Epidermal melanocyte (primary cell): ENCODE measurements at regions not wholly inside any gene's neighbourhood (a gene's known extent, or its start where the extent isn't known, plus 50 kb on each side); places are given as distances from the start of the nearest gene placed in this dataset.

ENCODE experiments used
- DNase-seq: peaks from one replicate; pipeline ENCODE4 v3.0.0; 2011; ENCODE audit warnings: low spot score; ENCODE audit not compliant: insufficient read length

DNA sequence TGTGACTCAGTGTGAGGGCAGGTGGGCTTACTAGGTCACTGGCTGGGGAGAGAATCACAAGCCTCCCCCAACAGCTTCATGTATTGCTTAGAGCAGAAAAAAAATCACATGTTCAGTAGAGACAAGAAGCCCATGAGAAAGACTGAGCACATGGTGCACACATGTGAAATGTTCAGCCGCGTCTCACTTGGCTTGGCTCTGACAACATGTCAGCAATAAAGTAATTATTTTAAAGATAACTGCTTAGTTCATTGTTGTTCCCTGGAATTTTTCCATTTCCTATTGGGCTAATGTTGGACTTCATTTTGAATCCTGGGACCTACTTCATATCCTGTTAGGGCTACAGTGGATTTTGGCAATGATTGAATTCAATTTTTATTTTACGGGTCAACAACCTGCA lies 222.6 kb downstream of the C6orf118 start:
- DNase-seq = no peak

DNA sequence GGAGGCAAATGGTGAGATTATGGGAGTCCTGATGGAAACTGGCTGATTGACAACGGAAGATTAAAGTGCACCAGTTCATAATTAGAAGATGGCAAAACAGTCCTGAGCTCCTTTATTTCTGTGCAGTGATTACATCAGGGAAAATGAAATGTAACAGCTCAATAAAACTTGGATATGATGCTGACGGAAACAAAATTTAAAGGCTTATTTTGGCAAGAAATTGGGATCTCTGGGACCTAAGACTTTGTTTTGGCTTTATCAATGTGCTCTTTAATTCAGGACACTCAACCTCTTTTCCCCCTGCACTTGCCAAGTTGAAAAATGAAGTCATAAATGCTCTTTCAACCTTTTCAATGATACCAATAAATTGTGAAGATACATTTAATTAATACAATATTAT lies 226.8 kb downstream of the C6orf118 start:
- DNase-seq = no peak

- DNase-seq = no peak
These were observed 227.4 kb downstream of the C6orf118 start for GRCh38 chr6:165081944-165082532.

DNA sequence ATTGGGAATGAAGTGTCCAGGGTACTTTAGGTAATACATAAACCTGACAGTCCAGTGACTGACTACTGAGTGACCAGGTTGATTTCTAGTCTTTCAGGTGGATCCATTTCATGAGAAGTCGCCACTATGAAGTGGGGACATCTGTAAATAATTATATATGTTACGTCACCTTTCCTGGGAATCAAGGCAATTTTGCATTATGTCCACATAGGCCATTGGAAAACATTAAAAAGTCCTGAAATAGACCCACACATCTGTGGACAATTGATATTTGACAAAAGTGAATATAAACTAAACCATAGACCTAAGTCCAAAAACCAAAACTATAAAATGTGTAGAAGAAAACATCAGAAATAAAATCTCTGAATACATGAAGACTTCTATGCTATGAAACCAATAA lies 231.5 kb downstream of the C6orf118 start:
- no peak for DNase-seq

GRCh38 chr6:165071906-165072305 lies 237.5 kb downstream of the C6orf118 start:
- DNase-seq = no peak

GRCh38 chr6:165060720-165061119 lies 248.7 kb downstream of the C6orf118 start:
- DNase-seq = no peak

DNA sequence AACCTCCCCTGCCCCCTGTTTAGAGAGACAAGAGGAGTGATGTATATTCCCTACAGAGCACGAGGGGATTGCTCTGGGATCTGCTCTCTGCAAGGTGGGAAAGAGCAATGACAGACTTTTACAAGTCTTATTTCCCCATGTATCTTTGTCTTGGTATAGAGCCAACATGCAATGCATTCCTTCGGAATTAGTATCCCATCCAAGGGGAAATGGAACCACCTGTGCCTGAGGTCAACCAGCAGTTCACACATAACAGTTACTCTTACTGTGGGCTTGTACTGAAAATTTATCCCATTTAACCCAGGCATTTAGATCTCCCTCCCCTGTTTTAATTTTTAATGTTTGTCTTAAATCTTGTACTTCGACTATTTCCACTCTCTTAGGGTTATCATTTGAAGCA lies 250.4 kb downstream of the C6orf118 start:
- DNase-seq = no peak

- DNase-seq = no peak
These were observed 253.1 kb downstream of the C6orf118 start for GRCh38 chr6:165056292-165056691.

DNA sequence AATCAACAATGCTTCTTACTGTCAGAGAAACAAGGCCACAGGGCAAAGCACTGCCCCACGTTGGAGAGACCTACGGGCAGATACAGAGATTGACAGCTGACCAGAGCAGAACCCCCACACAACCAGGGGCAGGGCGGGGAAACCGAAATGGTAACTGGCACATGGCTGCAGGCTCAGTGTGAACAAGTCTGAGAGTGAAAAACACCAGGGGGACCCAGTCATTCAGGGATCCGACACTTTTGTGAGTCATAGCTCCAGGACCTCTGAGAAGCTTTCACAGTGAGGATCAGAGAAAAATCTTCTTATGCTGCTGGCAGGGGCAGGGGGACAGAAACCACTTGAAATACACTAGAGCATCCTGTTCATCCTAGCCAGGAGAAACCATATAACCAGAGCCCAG lies 254.2 kb downstream of the C6orf118 start:
- no peak for DNase-seq

GRCh38 chr6:165052561-165053480 lies 256.6 kb downstream of the C6orf118 start:
- no peak for DNase-seq

GRCh38 chr6:165049362-165049761 lies 260.0 kb downstream of the C6orf118 start:
- DNase-seq = no peak

DNA sequence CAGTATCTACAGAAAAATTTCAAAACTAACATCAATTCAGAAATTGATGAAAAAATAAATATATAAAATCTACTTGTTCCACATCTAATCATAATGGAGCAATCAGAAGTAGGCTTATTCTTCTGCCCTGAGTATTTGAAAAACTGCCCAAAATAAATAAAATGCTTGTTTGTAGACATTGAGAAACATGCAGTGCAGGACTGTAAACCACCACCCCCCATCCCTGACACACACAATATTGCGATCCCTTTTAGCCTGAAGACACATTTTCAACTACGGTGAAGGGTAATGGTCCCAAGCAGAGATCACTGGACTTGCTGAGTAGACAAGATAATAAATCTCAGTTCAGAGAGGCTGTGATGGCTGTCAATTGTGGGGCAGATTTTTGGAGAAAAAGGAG lies 261.5 kb downstream of the C6orf118 start:
- no peak for DNase-seq

DNA sequence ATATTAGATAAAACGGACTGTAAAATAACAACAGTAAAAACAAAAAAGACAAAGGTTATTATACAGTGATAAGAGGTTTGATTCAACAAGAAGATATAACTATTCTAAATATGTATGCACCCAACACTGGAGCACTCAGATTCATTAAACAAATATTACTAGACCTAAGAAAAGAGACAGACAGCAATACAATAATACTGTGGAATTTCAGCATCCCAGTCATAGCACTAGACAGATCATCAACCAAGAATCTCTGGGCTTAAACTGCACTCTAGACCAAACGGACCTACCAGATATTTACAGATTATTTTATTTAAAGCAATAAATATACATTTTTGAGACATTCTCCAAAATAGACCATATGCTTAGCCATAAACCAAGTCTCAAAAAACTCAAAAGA lies 263.8 kb downstream of the C6orf118 start:
- DNase-seq = no peak

GRCh38 chr6:165042912-165043311 lies 266.5 kb downstream of the C6orf118 start:
- DNase-seq = no peak

GRCh38 chr6:165040440-165040839 lies 269.0 kb downstream of the C6orf118 start:
- no peak for DNase-seq

DNA sequence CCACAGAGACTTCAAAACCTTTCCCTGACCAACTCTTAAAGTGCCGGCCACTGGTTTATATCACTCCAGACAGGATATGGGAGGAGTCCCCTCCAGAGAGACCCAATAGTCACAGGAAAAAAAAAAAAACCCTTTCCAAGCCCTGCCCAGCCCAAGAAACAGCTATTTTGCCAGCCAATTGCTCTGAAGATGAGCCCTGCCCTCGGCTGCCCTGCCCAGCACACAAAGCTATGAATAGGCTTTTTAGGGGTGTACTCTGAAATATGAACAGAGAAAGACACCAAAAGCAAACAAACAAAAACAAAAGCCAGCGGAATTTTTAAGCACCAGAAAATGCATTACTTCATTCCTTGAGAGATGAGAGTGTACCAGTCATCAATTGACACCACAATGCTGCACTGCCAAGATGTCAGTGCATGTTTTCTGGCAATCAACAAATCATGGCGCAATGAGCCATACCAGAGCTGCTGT lies 275.1 kb downstream of the C6orf118 start:
- DNase-seq = no peak

DNA sequence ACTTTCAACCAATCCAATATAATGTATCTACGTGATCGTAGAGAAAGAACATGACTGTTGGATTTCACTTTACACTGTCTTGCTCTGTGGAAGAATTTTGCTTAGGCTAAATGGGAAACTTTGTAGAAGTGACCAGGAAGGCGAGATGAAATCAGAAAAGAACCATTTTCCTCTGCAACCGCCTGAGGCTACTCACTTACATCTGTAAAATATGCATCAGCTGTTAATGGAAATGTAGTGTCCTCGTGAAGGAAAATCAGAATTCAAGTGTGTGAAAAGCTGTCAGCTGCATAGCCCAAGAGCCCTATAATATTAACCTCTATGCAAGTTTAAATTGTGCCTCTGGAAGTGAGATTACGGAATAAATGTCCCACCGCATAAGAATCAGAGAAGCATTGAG lies 277.9 kb downstream of the C6orf118 start:
- peak; percentile 68 for DNase-seq

- DNase-seq = no peak
These were observed 284.4 kb downstream of the C6orf118 start for GRCh38 chr6:165025040-165025439.

DNA sequence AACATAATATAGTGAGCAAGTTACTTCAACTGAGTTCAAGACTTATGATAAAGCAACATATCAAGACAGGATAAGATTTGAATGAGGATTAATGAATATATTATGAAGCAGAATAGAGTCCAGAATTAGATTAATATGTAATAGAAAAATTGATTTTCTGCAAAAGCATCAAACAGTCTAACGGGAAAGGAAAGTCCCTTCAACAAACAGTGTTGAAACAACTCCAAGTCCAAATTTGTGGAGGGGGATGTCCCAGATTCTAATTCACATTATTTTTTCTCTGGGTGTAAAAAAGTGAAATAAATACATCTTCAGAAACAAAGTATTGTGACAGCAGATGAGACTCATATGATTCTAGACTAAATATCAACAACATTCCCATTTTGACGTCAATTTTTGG lies 289.7 kb downstream of the C6orf118 start:
- DNase-seq = no peak

GRCh38 chr6:165015676-165016075 lies 293.7 kb downstream of the C6orf118 start:
- DNase-seq = no peak

DNA sequence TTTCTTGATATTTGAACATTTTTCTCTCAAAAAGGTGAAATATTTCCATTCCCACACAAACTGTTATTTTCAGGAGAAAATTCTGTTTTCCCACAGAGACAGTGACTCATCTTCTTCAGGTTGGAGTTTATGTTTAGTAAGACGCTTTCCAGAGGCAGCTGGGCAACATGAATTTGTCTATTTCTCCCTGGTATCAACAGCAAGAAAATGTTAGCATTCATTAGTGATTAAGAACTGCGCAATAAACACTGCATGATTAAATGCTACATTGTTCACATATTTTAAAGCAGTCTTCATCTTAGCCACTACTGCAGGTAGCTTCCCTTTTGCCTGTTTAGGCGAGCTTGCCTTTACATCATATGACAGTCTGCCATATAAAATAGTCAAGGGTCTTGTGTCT lies 295.7 kb downstream of the C6orf118 start:
- no peak for DNase-seq

- DNase-seq = no peak
These were observed 297.2 kb downstream of the C6orf118 start for GRCh38 chr6:165012183-165012582.
